ENCODE measurements at regions not wholly inside any gene's neighbourhood (a gene's known extent, or its start where the extent isn't known, plus 50 kb on each side); places are given as distances from the start of the nearest gene placed in this dataset.

DNA sequence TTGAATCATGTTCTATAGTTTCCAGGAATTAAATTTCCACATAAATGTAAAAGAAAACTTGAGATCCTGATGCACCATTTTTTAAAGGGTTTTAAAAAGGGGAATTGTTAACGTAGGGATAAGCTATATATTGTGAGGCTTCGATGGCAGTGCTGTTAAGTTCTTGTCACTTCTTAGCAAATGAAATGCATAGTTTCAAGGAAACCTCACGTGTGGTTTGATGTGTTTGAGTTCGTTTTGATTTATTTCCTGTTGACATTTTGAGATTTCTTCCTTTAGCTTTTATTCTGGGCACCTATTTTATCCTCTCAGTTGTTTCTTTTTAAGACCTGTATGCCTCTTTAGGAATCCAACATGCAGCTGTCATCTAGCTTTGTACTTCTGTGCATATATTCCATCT, 301.0 kb downstream of the DOCK8 start:
- peak in 1 of 5 donors; percentile 47 for DNase-seq

DNA sequence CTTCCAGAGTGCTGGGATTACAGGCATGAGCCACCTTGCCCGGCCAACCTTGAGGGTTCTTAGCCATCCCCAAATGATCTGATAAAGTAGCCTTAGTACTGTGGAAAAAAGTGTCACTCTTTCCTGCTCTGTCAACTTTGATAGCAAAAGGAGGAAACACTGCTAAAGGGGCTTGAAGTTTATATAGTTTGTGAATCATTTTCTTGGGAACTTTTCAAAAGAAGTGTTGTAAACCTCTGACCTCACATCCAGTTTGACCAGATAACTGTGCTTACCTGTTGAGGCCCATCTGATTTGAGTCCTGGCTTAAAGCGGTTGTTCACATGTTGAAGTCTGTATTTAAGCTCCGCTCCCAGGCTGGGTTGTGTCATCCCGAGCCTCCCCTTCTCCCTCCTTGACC, 303.3 kb downstream of the DOCK8 start:
- DNase-seq = no peak

DNA sequence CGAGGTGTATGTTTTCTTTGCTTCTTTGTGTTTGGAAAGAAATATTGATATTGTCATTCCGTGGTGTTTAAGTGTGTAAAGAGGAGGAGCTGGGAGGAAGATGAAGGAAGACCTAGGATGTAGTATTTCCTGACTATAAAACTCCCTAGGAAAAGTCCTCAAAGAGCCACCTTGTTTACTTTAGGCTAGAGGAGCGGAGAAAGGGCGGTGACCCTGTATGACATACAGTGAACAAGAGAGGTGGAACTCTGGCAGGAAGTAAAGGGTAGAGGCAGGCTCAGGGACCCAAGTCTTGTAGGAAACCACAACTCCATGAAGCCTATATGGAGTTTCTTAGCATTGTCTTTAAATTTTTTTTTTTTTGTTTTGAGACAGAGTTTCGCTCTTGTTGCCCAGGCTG, 303.9 kb downstream of the DOCK8 start:
- DNase-seq = no peak

DNA sequence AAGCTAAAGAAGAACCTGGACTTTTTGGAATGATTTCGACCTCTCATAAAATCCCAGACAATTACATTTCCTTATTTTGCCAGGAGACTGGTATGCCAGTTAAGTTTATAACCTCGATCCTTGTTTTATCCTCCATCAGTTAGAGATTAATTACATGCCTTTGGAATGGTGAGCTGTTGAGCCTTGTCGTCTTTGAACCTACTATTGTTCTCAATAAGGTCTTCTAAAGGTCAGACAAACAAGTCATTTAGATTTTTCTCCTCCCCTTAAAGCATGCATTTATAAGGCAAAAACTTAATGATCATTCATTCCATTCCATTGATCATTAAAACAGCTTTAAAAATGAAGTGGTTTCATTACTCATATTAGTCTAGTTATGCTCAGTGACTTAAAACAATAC, 304.9 kb downstream of the DOCK8 start:
- no peak for DNase-seq

DNA sequence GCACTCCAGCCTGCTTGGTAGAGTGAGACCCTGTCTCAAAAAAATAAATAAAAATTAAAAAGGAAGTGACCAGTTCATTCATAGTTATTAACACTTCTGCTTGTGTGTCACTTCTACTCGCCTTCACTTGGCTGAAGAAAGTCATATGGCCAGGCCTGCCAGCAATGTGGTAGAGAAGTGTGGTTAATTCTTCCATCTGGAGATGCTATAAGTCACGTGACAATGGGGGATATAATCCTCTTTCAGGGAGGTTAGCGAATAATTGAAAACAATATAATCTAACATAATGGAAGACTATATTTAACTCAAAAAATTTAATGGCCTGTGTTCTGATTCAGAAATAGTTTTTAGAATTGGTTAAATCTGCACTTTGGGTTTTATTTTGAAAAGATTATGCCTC, 305.6 kb downstream of the DOCK8 start:
- no peak for DNase-seq

DNA sequence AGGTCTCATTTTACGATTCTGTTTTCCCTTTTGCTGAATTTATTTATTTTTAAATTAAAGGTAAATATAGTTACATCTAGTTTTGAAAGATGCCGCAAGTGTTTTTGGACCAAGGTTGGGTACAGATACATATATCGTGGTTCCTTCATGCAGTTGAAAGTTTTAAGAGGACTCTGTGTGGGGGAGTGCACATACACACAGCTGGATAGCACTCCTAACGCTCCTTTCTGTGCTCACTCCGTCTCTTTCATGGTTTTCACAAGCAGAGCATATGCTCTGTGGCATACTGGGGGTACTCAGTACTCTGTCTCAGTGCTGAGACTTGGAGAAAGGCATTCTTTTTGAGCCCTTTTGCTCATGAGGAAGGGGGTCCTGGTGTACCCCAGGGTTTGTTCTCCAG, 307.5 kb downstream of the DOCK8 start:
- DNase-seq = no peak

DNA sequence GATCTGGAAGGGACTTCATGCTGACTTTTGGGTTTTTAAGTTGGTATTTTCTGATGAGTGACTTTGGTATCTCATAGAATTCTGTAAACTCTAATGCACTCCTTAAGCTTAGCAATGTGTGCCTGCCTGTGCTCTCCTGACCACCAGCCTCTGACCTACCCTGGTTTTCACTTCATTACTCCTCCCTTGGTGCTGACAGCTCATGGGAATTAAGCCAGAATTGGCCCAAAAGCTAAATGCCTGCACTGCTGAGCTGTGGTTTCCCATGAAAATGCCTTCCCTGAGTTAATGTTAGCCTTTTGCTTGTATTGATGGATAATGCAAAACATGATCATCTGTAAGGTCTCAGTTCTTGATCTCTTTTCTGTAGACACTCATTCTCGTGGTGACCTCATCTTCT, 308.0 kb downstream of the DOCK8 start:
- no peak for DNase-seq

DNA sequence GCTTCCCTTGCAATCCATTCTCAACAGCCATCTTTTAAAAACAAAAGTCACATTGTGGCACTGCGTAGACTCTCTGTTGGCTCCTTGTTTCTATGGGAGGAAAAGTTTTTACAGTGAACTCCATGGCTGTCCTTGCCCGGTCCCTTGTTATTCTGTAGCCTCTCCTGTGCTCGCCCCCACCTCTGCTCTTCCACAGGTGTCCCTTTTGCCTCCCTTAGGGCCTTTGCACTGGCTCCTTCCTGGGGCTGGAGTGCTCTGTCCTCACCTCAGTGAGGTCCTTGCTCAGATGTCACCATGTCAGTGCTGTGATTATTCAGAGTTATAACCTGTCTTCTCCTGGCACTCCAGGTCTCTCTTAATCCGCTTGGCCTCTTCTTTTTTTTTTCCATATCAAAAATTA, 308.8 kb downstream of the DOCK8 start:
- DNase-seq = no peak

DNA sequence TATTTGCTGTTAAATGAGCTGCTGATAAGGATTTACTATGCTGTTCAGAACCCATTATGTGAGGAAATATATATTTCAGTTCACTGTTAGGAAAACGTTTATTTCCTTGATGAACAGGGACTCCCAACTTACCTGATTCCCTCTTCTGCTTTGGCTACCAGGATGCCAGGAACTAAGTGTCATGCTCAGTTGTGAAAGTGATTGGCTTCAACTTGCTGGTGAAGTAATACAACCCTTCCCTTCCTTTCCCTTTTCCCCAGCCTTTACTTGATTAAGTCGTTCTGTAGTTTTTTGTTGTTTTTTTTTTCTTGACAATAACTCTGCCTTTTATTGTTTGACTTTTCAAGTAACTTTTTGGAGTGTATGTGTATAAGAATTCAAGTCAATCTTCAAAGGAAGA, 309.3 kb downstream of the DOCK8 start:
- DNase-seq = no peak

DNA sequence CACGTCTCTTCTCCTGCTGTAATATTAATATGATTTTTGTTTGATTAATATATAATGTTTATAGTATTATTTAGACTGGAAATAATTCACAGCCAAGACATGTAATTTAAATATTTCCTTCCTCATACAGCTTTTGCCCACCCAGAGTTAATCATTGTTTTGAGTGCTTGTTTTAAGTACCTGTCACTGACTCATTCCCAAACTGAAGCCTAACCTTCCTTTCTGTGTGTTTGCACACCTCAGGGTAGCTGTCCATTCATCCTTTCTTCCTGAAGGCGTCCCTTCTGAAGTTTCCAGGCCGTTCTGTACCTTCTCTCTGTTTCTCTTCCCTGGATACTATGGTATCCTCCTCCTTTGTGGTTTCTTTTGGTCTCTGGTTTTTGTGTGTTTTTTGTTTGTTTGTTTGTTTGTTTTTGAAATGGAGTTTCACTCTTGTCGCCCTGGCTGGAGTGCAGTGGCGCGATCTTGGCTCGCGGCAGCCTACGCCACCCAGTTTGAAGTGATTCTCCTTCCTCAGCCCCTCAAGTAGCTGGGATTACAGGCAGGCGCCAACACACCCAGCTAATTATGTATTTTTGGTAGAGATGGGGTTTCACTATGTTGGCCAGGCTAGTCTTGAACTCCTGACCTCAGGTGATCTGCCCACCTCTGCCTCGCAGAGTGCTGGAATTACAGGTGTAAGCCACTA, 312.4 kb downstream of the DOCK8 start:
- DNase-seq = no peak

DNA sequence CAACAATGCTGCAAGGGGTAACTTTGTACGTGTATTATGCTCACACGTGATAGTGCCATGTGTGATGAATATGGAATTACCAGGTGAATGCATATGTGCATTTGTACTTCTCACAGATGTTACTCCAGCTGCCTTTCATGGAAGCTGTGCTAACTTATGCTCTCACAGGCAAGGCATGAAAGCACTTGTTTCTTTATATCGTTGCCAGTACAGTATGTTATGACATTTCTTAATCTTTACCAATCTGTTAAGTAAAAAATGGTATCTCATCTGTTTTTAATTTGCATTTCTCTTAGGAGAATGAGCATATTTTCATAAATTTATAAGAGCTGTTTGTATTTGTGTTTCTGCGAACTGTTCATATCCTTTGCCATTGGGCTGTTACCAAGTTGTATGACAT, 311.8 kb upstream of the DMRT1 start:
- DNase-seq = no peak

DNA sequence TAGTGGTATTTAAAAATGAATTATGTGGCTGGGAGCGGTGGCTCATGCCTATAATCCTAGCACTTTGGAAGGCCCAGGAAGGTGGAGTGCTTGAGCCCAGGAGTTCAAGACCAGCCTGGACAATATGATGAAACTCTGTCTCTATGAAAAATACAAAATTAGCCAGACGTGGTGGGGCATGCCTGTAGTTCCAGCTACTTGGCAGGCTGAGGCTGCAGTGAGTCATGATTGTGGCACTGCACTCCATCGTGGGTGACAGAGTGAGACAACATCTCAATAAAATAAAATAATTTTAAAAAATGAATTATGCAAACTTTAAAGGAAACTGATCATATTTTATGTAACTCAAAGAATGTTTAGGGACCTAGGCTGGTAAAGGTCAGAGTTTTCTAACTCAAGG, 310.8 kb upstream of the DMRT1 start:
- no peak for DNase-seq

DNA sequence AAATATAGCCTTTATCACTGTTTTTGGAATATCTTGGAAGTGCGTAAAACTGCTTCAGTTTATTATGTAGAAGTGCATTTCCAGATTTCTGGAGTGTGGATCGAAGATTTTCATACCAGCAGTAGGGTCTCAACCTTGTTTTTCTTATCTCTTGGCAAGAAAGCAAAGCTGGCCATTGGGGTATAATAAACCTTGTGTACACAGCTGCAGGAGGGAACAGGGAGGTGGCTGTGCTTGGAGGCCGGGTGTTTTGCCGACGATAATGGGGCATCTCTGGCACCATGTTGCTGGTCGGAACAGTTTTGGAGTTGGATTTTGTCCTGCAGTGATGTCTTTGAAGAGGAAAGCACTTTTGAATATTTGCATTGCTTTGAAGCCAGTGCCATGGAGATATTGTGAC, 308.8 kb upstream of the DMRT1 start:
- no peak for DNase-seq

DNA sequence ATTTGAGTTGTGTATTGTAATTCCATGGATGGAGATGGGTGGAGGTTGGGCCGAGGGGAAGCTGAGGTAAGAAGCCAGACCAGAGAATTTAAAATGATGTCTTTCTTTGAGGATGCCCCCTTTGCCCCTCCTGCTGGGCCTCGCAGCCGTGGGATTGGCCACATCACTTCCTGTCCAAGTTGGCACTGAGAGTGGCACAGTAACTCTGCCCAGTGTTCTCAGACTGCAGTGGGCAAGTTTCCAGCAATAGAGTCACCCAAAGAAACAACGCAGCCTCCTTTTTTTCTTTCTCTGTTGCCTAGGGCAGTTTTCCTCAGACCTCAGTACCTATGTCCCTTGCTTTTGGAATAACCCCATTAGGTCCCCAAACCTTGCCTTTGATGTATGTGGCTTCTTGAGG, 306.6 kb upstream of the DMRT1 start:
- no peak for DNase-seq

DNA sequence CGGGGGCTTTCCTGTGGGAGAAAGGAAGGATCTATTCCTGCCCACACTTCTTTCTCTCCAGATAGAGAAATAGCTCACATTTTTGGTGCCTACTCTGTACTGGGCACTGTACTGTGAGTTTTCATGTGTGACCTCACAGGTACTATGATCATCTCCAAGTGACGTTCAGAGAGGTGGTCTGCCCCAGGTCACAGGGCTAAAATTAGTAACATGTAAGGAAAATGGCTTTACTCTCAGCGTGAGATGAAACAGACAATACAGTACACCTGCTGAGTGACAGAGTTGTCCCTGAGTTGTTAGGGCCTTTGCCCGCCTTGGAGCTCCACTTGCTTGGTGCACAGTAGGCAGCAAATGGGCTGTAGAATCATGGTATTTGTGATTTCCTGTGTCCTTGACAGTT, 306.1 kb upstream of the DMRT1 start:
- DNase-seq = no peak

DNA sequence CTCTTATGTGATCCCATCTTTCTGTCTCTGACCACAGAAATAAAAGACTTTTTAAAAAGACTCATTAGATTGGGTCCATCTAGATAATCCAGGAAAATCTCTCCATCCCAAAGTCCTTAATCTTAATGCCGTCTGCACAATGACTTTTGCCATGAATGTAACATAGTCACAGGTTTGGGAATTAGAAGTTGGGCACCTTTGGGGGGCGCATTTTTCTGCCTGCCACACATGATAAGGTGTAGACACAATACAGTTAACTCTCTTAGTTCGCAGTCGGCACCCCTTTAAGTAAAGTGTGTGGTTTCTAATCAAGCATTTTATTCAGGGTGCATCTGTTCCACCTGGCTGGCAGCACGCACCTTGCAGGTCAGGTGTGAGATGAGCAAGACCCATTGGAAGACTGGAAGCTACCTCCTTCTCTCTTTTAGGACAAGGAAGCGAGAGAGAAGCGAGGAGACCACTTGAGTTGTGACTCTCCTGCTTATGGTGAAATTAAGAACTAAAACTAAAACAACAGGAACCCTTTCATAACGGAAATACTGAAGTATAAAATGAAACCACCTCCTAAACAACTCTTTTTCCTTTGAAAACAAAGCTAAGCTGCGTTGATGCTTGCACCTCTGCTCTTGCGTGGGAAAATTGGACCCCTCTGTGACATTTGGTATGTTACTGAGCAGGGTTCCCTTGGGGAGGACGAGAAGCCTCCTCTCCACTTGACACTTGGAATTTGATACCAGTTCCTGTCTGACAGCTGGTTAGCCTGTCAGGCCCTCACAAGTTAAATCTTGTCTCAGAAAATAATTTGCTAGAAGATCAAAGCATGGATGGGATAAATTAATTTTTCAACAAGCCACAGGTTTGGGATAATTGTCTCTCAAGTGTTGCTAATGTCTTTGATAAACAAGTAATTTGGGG, 304.6 kb upstream of the DMRT1 start:
- DNase-seq = peak in 1 of 5 donors; percentile 15

DNA sequence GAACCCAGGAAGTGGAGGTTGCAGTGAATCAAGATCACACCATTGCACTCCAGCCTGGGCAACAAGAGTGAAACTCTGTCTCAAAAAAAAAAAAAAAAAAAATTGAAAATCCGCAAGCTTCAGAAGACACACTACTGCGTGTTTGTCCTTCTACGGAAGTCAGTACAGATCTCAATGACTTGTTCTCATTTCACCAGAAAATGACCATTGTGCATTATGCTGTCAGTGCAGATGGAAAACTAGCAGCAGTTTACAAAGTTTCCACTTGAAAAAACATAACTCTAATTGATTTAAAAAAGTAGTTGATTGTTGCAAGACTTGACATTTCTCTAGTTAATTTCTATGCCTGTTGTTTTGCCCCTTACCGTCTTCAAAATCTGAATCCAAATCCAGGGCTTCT, 298.0 kb upstream of the DMRT1 start:
- DNase-seq = no peak

DNA sequence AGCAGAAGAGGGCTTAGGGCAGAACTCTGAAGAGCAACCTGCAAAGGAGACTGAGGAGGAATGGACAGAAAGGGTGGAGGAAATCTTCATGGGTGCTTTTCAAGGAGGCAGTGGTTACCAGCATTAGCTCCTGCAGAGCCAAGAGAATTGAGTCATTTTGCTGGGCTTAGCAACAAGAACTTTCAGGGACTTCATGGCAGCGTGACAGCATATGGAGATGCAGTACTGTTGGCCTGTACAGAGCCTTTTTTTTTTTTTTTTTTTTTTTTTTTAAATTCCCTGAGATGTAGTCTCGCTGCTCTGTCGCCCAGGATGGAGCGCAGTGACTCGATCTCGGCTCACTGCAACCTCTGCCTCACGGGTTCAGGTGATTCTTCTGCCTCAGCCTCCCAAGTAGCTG, 296.0 kb upstream of the DMRT1 start:
- no peak for DNase-seq

DNA sequence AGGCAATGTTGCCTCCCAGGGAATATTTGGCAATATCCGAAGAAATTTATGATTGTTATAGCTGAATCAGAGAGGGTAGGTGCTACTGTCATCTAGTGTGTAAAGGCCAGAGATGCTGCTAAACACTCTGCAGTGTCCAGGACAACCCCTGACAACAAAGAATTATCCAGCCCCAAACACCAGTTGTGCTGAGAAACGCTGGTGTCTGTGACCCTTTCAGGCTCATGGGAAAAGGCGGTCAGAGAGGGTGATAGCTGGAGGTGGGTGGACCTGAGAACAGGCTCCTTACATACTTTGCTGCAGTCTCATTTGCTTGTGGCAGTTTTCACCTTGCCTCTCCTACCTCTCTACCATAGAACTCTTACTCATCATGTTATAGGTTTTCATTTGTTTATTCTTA, 295.3 kb upstream of the DMRT1 start:
- no peak for DNase-seq

DNA sequence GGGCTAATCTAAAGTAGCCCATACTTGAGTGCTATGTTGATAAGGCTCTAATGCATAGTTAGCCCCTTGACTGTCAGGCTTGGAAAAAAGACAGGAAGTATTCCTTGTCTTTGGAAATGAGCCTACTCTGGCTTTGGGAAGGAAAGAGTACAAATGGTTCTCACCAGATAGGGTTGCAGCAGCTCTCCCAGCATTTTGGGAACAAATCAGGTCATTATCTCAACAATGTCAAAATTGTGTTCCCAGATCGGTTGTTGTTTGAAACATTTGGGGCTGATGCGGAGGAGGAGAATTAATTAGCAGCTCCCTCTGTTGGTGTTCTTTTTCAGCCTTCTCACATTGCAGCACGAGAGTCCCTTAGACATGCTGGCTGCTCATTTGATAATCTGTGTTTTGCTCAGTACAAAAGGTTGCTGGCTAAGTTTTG, 294.7 kb upstream of the DMRT1 start:
- DNase-seq = no peak

DNA sequence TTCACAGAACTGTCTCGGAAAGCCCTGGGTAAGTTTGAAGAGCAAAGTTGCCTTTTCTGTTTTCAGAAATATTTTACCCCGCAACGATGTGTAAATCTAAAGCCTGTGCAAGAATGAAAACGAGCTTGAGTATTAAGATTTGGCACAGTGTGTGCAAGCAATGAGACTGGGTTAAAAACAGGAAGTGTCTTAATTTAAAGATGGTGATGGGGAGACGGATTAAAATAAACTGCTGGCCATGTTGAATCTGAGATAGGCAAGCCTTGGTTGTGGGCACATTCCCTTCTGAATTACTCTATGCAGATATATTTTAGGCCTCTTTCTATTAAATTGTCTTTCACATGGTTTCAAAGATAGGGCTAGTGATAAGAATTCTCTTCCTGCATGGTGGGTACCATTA, 294.2 kb upstream of the DMRT1 start:
- DNase-seq = no peak

DNA sequence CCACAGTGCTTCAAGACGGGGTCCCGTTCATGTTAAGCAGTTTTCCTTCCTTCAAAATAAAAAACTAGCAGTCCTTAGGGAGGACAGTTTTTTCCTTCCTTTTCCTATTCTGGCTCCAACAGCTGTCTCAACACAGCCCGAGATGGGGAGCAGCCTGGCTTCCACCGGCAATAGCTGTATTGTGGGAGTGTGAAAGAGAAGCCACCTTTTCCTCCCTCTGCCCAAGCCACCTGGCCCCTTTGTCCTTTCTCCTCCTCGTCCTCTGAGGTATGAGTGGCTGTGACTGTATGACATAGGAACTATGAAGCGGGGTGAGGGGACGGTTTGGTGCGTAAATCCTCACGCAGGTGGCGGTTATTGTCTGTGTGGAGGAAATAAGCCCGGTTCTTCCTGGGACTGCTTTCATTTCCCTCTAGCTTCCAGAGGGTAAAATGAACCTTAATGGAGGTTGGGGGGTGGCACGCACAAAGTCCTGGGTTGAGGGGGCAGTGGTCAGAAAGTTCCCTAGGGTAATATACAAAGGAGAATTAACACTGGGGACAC, 292.0 kb upstream of the DMRT1 start:
- DNase-seq = no peak

DNA sequence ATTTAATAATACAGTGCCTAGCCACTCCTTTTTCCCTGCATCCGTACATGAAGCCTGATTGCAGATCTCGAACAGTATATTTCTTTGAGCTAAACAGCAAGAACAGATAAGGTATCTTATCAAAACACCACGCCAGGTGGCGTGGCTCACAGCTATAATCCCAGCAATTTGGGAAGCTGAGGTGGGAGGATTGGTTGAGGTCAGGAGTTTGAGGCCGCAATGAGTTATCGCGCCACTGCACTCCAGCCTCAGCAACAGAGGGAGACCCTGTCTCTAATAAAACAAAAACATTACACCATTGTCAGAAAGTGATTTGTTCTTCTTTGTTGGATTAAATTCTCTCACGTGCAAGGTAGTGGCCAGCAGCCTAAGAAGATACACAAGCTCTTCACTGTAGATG, 291.2 kb upstream of the DMRT1 start:
- DNase-seq = no peak
